ENCODE measurements at regions not wholly inside any gene's neighbourhood (a gene's known extent, or its start where the extent isn't known, plus 50 kb on each side); places are given as distances from the start of the nearest gene placed in this dataset.

DNA sequence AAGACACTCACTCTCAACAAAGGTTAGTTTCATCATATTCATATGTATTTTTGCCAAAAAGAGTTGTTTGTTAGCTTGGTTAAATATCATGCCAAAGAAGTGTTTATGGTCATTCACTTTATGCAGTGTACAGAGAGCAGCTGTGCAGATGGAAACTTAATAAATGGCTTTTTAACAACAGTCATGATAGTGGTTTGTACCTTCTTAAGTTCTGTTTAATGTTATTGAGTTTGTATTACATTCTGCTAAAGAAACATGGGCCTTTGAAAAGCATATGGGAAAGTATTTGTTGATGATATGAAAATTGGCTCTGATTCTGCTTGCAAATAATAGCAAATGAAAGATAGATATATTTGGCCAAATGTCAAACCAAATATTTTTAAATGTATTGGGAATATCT lies 607.3 kb downstream of the NCAM2 start:
- no peak for DNase-seq (ENCODE audit: low read depth, low spot score)

GRCh38 chr21:21606041-21606440 lies 607.8 kb downstream of the NCAM2 start:
- no peak for DNase-seq (ENCODE audit: low read depth, low spot score)

DNA sequence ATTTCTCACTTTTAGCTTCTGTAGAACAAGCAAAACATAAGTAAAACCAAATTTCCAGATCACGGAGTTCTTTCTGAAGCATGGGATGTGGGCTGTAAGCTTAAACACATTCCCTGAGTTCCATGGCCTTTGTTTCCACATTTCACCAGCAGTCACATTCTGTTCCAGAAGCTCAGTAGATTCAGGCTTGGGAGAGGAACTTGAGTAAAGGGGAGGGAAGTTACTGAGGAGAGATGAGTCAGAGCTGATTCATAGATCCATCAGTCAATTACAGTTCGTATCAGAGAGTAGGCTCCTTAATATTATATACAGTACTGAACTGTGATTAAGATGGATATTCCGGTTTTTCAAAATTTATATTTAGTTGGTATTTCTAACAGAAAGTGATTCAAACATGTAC lies 614.3 kb downstream of the NCAM2 start:
- DNase-seq (ENCODE audit: low read depth, low spot score), result no peak

GRCh38 chr21:21614966-21615365 lies 616.8 kb downstream of the NCAM2 start:
- no peak for DNase-seq (ENCODE audit: low read depth, low spot score)

DNA sequence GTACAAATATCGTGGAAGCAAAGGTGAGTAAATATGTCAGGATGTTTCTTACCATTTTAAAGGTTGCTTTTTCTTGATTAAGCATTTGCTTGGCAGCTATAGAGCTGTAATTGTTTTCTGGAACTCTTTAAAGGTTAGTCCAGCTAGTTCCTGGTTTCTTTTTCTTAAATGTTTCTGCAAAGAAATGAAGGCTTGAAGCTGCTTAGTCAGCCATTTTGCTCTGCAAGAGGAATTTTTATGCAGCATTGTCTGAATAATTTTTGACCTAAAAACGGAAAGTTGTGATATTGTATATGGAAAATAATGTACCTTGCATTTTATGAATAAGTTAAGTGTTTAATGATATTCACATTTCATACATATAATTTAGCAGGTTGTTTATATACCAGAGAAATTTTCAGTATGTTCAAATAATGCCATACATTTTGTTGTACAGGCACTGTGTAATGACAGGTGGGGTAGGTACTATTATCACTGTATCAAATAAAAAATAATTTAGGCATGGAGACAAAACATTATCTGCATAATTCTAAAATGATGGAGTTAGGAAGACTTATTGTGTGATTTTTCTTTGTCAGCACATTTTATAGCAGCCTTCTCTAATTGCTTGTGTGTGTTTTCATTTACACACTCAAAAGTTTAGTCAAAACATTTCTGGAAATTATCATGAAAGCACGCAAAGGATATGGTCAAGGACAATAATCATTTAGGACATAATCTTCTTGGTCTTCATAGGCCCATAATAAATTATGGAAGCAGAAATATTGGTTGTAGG lies 624.4 kb downstream of the NCAM2 start:
- DNase-seq (ENCODE audit: low read depth, low spot score), result no peak

DNA sequence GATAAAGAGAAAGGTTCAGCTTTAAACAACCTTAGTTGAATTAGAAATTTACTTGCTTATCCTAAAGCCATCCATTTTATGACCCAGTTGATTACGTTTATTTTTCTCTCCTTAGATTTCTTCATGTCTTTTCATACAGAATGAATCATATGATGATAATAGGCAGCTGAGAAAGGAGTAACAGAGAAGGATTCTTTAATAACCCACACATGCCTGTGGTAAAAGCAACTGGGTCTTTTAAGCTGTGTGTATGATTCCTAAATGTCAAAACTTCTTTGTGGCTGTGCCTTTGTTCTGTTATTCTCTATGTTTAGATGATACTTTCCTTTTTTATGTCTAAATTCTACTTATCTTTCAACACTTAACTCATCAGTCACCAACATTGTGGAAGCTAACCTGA lies 626.5 kb downstream of the NCAM2 start:
- no peak for DNase-seq (ENCODE audit: low read depth, low spot score)

DNA sequence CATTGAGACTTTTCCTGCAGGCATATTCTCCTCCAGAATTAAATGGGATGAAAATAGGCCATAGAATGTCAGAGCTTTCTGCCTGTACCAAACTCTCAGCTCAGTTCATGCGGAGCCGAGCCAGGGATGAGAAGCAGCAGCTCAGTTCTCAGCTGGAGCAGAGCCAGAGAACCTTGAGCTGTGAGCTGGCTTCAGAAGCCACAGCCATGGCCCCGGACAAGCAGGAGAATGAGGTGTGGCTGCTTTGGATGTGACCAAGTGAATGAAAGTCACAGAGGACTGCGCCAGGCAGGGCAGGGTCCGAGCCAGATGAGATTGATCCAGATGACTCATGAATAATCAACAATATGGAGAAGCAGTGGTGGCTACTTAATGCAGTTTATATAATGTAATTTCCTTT lies 633.8 kb downstream of the NCAM2 start:
- no peak for DNase-seq (ENCODE audit: low read depth, low spot score)

DNA sequence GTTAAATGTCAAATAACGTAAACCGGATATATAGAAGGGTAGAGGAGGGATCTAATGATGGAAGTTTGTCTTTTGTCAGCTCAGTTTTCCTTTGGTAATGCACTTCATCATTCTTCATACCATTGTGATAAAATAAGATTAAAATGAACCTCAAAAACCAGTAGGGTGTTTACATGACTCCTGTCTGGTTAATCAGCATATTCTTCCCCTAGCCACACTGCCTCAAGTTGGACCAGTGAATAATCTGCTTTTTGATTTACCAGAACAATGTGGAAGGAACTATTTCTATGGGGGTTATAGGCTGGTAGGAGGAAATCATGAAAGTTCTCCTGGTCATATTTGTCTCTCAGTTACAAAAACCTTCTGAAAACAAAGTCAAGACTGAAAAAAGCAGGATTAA lies 634.7 kb downstream of the NCAM2 start:
- no peak for DNase-seq (ENCODE audit: low read depth, low spot score)

DNA sequence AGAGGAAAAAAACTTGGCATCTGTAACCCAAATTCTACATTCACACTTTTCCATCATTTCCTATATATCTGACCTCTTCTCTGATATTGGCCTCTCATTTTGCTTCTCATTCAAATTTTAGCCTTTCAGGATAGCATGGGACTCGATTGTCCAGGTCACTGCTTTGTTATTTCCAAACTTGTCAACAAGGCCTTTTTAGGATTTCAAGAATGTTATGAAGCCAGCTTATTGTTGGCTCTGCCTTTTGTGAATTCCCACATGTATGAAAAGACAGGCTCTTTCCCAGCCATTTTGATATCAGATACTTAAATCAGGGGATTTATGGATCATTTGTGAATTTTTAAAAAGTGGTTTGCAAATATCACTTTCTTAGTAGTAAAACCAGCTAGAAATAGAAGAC lies 663.5 kb downstream of the NCAM2 start:
- no peak for DNase-seq (ENCODE audit: low read depth, low spot score)

GRCh38 chr21:21662776-21663175 lies 664.6 kb downstream of the NCAM2 start:
- DNase-seq (ENCODE audit: low read depth, low spot score), result no peak

DNA sequence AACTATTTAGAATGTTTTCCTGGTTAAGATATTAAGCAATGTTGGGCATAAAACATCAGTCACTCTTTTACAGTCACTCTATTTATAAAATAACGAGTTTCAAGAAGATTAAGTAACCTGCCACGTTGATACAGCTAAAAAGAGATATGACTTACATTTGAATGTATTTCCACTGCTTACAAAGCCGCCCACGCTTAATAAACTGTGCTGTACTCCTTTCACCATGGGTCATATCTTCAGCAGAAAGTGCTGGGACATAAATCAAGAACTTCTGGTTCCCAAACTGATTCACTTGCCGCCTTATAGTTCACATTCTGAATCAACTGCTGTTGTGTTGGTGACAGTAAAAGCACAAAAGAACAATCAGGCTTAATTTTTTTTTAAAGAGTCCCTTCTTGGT lies 666.7 kb downstream of the NCAM2 start:
- no peak for DNase-seq (ENCODE audit: low read depth, low spot score)

- DNase-seq (ENCODE audit: low read depth, low spot score), result no peak
These were observed 668.5 kb downstream of the NCAM2 start for GRCh38 chr21:21666689-21667088.

GRCh38 chr21:21668198-21668597 lies 670.0 kb downstream of the NCAM2 start:
- DNase-seq (ENCODE audit: low read depth, low spot score), result no peak

DNA sequence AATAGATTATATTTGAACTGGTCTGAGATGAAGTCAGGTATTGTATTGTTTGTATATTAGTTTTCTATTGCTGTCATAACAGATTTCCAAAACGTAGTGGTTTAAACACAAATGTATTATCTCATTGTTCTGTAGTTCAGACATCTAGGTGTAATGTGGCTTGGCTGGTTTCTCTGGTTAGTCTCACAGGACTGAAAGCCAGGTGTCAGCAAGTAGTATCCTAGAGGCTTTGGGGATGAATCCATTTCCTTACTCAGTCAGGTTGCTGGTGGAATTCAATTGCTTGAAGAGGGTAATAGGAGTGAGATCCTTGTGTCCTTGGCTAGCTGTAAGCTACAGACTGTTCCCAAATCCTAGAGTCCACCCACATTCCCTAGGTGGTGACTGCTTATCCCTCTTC lies 675.8 kb downstream of the NCAM2 start:
- DNase-seq (ENCODE audit: low read depth, low spot score), result no peak

GRCh38 chr21:21675601-21676000 lies 677.4 kb downstream of the NCAM2 start:
- no peak for DNase-seq (ENCODE audit: low read depth, low spot score)

- DNase-seq (ENCODE audit: low read depth, low spot score), result no peak
These were observed 684.0 kb downstream of the NCAM2 start for GRCh38 chr21:21682172-21682571.

- no peak for DNase-seq (ENCODE audit: low read depth, low spot score)
These were observed 690.7 kb downstream of the NCAM2 start for GRCh38 chr21:21688889-21689288.

DNA sequence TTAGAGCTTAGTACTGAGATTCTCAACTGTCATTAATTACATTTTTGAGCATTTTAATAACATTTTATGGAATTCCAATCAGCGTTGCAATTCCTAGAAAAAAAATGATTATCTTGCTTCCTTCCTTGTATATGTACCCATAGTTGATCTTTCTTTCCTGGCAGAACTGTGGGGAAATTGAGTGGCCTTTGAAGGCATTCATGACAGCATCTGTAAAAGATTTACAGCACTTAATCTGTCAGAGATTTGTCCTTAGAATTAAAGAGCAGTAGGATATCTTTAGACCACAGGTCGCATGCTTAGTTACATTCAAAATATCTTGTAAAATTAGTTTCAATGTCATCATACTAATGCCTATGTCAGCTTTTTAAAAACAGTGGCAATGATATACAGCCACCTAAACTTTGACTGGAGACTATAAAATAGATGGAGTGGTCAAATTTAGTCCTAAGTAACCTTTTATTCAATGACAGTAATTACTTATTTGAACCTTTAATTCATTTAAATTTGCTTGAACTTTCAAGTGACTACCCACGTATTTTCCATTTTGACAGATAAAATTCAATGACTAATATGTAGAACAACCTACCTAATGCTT lies 692.0 kb downstream of the NCAM2 start:
- no peak for DNase-seq (ENCODE audit: low read depth, low spot score)

GRCh38 chr21:21712748-21713520 lies 714.7 kb downstream of the NCAM2 start:
- no peak for DNase-seq (ENCODE audit: low read depth, low spot score)

DNA sequence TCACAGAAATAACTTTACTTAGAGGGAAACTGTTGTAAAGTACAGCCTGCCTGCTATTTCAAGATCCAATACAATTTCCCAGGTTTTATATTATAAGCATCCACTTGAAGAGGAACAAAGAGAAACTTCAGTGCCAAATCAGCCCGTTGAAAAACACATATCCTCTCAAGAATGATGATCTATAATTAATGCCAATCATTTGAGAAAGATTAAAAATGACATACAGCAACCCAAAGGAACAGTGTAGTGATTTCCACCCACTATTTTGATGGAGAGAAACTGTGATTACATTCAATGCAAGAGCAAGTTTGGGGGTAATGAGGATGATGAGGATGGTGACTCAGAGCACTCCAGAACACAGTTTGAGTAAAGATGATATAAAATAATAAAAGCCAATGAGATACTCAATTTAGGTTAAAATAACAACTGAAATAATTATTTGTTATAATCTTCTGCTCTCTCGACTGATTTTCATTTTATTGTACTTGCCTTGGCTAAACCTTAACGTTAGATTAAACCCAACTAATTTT lies 715.5 kb downstream of the NCAM2 start:
- no peak for DNase-seq (ENCODE audit: low read depth, low spot score)

DNA sequence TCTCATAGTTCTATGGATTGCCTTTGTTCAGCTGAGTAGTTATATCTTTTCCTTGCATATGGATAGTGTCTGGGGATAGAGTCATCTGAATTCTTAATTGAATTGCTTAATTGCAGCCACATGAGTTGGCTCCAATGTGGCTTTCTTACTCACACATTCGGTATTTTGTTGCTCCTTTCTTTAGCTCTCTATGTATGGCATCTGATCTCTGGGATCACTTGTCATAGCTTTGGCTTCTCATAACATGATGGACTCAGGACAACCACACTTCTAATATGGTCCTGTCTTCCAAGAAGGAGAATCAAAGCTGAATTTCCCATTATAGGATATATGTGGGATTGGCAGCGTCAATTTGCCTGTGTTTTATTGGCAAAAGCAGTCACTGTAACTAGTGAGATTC lies 716.2 kb downstream of the NCAM2 start:
- DNase-seq (ENCODE audit: low read depth, low spot score), result no peak

- no peak for DNase-seq (ENCODE audit: low read depth, low spot score)
These were observed 717.2 kb downstream of the NCAM2 start for GRCh38 chr21:21715266-21715969.

Measured in brain pericyte (primary cell).